Panc1 (cell line): ENCODE measurements at regions not wholly inside any gene's neighbourhood (a gene's known extent, or its start where the extent isn't known, plus 50 kb on each side); places are given as distances from the start of the nearest gene placed in this dataset.

Experiments used
- ATAC-seq: fragments of 200-7000 bp; cut with Tn5 transposase; 2 replicates; pipeline ENCODE4 v1.9.1; 2020; ENCODE audit warnings: mild to moderate bottlenecking, moderate library complexity
- BruUV-seq: library from RNA; stranded (reverse); fragments of 400-500 nt; replicated peaks from 2 replicates; lab custom pipeline; 2021; lab: Mats Ljungman, UMichigan
- CTCF ChIA-PET: fragments of 300-600 bp; sonication (Branson Sonifier 250); formaldehyde crosslinking; loops from one replicate; lab custom pipeline; 2022; ENCODE audit warnings: antibody characterized with exemption; lab: Charles Lee
- POLR2A ChIA-PET: fragments of 300-600 bp; sonication (Branson Sonifier 250); formaldehyde crosslinking; loops from one replicate; lab custom pipeline; 2022; ENCODE audit warnings: antibody characterized with exemption; lab: Charles Lee
- DNase-seq: peaks from one replicate; pipeline ENCODE4 v3.0.0-alpha.2; 2010; ENCODE audit warnings: low read depth, low spot score
- H3K27ac ChIP-seq: 2 replicates; pipeline ENCODE4 v1.5.1; 2011; ENCODE audit warnings: mild to moderate bottlenecking, low read length, inconsistent platforms
- H3K27me3 ChIP-seq: fragments of 200-500 bp; sonication (Bioruptor generic); 2 replicates; pipeline ENCODE4 v1.6.0; 2014; ENCODE audit warnings: low read length, inconsistent platforms; ENCODE audit not compliant: control insufficient read depth, insufficient read depth
- H3K36me3 ChIP-seq: fragments of 200-500 bp; sonication (Bioruptor generic); 2 replicates; pipeline ENCODE4 v1.5.1; 2014; ENCODE audit warnings: inconsistent platforms, mild to moderate bottlenecking, low read length, moderate library complexity; ENCODE audit not compliant: control insufficient read depth, insufficient read depth
- H3K4me1 ChIP-seq: 2 replicates; pipeline ENCODE4 v1.5.1; 2011; ENCODE audit warnings: inconsistent platforms, mild to moderate bottlenecking, low read length, moderate library complexity; ENCODE audit not compliant: control insufficient read depth, insufficient read depth
- H3K4me3 ChIP-seq, 2 experiments: 2 replicates each; pipeline ENCODE4 v1.5.1; 2011 to 2012; ENCODE audit warnings: low read depth in 2 of 2, low read length in 2 of 2, mild to moderate bottlenecking in 2 of 2, inconsistent platforms in 1 of 2, moderate library complexity in 1 of 2
- H3K9me3 ChIP-seq: fragments of 200-500 bp; sonication (Bioruptor generic); 2 replicates; pipeline ENCODE4 v1.5.1; 2014; ENCODE audit warnings: low read depth, mild to moderate bottlenecking, inconsistent platforms, low read length, moderate library complexity; ENCODE audit not compliant: control insufficient read depth, insufficient read depth
- POLR2AphosphoS5 ChIP-seq: IDR thresholded peaks from 2 replicates; pipeline ENCODE4 v1.6.1; 2012; ENCODE audit warnings: mild to moderate bottlenecking, low read depth, low read length, moderate library complexity
- SIN3A ChIP-seq: IDR thresholded peaks from 2 replicates; pipeline ENCODE4 v1.6.1; 2012; ENCODE audit warnings: low read depth, mild to moderate bottlenecking, low read length, moderate library complexity, borderline replicate concordance; ENCODE audit not compliant: insufficient read depth
- TCF7L2 ChIP-seq: IDR thresholded peaks from 2 replicates; pipeline ENCODE4 v1.6.1; 2011; ENCODE audit warnings: mild to moderate bottlenecking, low read depth, low read length, inconsistent platforms
- in situ Hi-C: cut with HindIII; loops from 2 replicates; pipeline ENCODE4 v1.10.0; 2016; ENCODE audit warnings: low sequenced_read_pairs, low pct_unique_long_range_greater_than_20kb
- intact Hi-C: fragments of 100-400 bp; cut with micrococcal nuclease; formaldehyde crosslinking; loops from one replicate; pipeline ENCODE4 v1.10.0; 2022; ENCODE audit not compliant: unreplicated experiment
- TF ChIP-seq, protein P1 (sequence below), 2 experiments: IDR thresholded peaks; 2 replicates each; pipeline ENCODE4 v1.6.1; 2011 to 2012; ENCODE audit warnings: low read depth in 2 of 2, control low read depth in 1 of 2, low read length in 1 of 2, mild to moderate bottlenecking in 1 of 2, moderate library complexity in 1 of 2; ENCODE audit not compliant: insufficient read depth in 1 of 2
- TF ChIP-seq, protein P2 (sequence below): fragments of 450-650 bp; IDR thresholded peaks from 2 replicates; pipeline ENCODE4 v1.5.1; 2017; ENCODE audit warnings: mild to moderate bottlenecking

DNA sequence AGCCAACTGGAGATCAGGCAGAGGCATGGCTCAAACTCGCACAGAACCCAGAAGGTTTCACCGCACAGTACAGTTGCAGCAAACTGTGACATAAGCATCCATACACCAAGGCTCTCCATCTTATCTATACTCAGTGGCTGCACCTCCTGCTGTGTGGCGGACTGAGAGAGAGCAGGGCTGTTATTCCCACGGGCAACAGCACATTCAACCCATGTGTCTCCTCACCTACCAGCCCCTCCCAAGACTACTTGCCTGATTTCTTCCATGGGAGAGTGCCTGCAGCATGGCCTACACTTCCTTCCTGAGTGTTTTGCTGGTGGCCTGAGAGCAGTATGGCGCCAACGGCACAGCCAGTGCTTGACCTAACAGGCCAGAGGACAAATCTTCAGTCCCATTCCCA lies 1606.6 kb downstream of the SLITRK1 start:
- H3K4me3 ChIP-seq: no peak overlapping the region
- no peaks in the 10 kb centered on the region for H3K27me3 ChIP-seq
- ChIA-PET CTCF (no interaction called here), POLR2A (no interaction called here)
- no TSS peak for BruUV-seq
- ATAC-seq (no peak), DNase-seq (no peak)
- H3K27ac ChIP-seq: no peak overlapping the region
- in situ Hi-C loops: no loop called here
- H3K9me3 ChIP-seq: no peaks in the 10 kb centered on the region
- TF ChIP-seq POLR2AphosphoS5 (no peak), TCF7L2 (no peak), SIN3A (no peak)
- TF ChIP-seq, protein P1, sequence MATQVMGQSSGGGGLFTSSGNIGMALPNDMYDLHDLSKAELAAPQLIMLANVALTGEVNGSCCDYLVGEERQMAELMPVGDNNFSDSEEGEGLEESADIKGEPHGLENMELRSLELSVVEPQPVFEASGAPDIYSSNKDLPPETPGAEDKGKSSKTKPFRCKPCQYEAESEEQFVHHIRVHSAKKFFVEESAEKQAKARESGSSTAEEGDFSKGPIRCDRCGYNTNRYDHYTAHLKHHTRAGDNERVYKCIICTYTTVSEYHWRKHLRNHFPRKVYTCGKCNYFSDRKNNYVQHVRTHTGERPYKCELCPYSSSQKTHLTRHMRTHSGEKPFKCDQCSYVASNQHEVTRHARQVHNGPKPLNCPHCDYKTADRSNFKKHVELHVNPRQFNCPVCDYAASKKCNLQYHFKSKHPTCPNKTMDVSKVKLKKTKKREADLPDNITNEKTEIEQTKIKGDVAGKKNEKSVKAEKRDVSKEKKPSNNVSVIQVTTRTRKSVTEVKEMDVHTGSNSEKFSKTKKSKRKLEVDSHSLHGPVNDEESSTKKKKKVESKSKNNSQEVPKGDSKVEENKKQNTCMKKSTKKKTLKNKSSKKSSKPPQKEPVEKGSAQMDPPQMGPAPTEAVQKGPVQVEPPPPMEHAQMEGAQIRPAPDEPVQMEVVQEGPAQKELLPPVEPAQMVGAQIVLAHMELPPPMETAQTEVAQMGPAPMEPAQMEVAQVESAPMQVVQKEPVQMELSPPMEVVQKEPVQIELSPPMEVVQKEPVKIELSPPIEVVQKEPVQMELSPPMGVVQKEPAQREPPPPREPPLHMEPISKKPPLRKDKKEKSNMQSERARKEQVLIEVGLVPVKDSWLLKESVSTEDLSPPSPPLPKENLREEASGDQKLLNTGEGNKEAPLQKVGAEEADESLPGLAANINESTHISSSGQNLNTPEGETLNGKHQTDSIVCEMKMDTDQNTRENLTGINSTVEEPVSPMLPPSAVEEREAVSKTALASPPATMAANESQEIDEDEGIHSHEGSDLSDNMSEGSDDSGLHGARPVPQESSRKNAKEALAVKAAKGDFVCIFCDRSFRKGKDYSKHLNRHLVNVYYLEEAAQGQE (IDR thresholded peaks at IDR 0.05; ENCODE audit: insufficient read depth in 1 of 2, low read depth in 2 of 2, low read length in 1 of 2): no peak
- TF ChIP-seq, protein P2, sequence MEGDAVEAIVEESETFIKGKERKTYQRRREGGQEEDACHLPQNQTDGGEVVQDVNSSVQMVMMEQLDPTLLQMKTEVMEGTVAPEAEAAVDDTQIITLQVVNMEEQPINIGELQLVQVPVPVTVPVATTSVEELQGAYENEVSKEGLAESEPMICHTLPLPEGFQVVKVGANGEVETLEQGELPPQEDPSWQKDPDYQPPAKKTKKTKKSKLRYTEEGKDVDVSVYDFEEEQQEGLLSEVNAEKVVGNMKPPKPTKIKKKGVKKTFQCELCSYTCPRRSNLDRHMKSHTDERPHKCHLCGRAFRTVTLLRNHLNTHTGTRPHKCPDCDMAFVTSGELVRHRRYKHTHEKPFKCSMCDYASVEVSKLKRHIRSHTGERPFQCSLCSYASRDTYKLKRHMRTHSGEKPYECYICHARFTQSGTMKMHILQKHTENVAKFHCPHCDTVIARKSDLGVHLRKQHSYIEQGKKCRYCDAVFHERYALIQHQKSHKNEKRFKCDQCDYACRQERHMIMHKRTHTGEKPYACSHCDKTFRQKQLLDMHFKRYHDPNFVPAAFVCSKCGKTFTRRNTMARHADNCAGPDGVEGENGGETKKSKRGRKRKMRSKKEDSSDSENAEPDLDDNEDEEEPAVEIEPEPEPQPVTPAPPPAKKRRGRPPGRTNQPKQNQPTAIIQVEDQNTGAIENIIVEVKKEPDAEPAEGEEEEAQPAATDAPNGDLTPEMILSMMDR: no peak
- H3K36me3 ChIP-seq: no peaks in the 10 kb centered on the region
- no peaks in the 10 kb centered on the region for H3K4me1 ChIP-seq
- intact Hi-C loops: no loop called here

DNA sequence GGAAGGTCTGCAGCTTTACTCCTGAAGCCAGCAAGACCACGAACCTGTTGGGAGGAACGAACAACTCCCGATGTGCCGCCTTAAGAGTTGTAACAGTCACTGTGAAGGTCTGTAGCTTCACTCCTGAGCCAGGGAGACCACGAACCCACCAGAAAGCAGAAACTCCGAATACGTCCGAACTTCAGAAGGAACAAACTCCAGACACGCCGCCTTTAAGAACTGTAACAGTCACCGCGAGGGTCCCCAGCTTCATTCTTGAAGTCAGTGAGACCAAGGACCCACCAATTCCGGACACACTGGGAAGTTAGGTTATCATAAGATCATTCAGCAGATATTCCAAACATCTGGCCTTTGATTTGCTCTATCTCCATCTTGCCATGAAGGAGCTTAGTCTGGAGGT lies 1623.0 kb downstream of the SLITRK1 start:
- CTCF ChIA-PET: no interaction called here
- POLR2A ChIA-PET: interaction anchor here (0.7 kb wide), 1 partner anchor 1034 kb away, joined by 3 read pairs; no protein-coding TSS in a partner anchor
- intact Hi-C loops (no loop called here), in situ Hi-C loops (no loop called here)
- no peak overlapping the region for H3K27ac ChIP-seq
- H3K4me1 ChIP-seq: no peaks in the 10 kb centered on the region
- no peak overlapping the region for H3K4me3 ChIP-seq
- no peak for TF ChIP-seq POLR2AphosphoS5
- TF ChIP-seq, protein P2: no peak
- TF ChIP-seq SIN3A: no peak
- TF ChIP-seq, protein P1 (IDR thresholded peaks at IDR 0.05; ENCODE audit: insufficient read depth in 1 of 2, low read depth in 2 of 2, low read length in 1 of 2): no peak
- no peaks in the 10 kb centered on the region for H3K36me3 ChIP-seq
- ATAC-seq (no peak), DNase-seq (no peak)
- no TSS peak for BruUV-seq
- no peaks in the 10 kb centered on the region for H3K9me3 ChIP-seq
- no peaks in the 10 kb centered on the region for H3K27me3 ChIP-seq
